ENCODE measurements at regions not wholly inside any gene's neighbourhood (a gene's known extent, or its start where the extent isn't known, plus 50 kb on each side); places are given as distances from the start of the nearest gene placed in this dataset.

GRCh38 chr1:59004755-59005154 is 220.9 kb upstream of the JUN start:
- DNase-seq (ENCODE audit: low spot score), result no peak

GRCh38 chr1:59005491-59006288 is 221.8 kb upstream of the JUN start:
- peak; percentile 17 for DNase-seq (ENCODE audit: low spot score)

- no peak for DNase-seq (ENCODE audit: low spot score)
Observed at GRCh38 chr1:59006289-59006658, 222.4 kb upstream of the JUN start.

GRCh38 chr1:59006932-59007331 is 223.1 kb upstream of the JUN start:
- no peak for DNase-seq (ENCODE audit: low spot score)

GRCh38 chr1:59007429-59007819 is 223.6 kb upstream of the JUN start:
- DNase-seq (ENCODE audit: low spot score), result no peak

GRCh38 chr1:59007820-59008598 is 224.2 kb upstream of the JUN start:
- DNase-seq (ENCODE audit: low spot score), result no peak

- DNase-seq (ENCODE audit: low spot score), result no peak
Observed at GRCh38 chr1:59008599-59009347, 224.9 kb upstream of the JUN start.

- DNase-seq (ENCODE audit: low spot score), result no peak
Observed at GRCh38 chr1:59011663-59012062, 227.8 kb upstream of the JUN start.

- no peak for DNase-seq (ENCODE audit: low spot score)
Observed at GRCh38 chr1:59012378-59012777, 228.5 kb upstream of the JUN start.

- DNase-seq (ENCODE audit: low spot score), result no peak
Observed at GRCh38 chr1:59013276-59013927, 229.6 kb upstream of the JUN start.

GRCh38 chr1:59013928-59014279 is 230.1 kb upstream of the JUN start:
- DNase-seq (ENCODE audit: low spot score), result no peak

GRCh38 chr1:59014827-59015226 is 231.0 kb upstream of the JUN start:
- no peak for DNase-seq (ENCODE audit: low spot score)

GRCh38 chr1:59015708-59016107 is 231.9 kb upstream of the JUN start:
- no peak for DNase-seq (ENCODE audit: low spot score)

- DNase-seq (ENCODE audit: low spot score), result no peak
Observed at GRCh38 chr1:59016390-59016789, 232.5 kb upstream of the JUN start.

- DNase-seq (ENCODE audit: low spot score), result no peak
Observed at GRCh38 chr1:59017501-59018231, 233.8 kb upstream of the JUN start.

- peak; percentile 9 for DNase-seq (ENCODE audit: low spot score)
Observed at GRCh38 chr1:59018446-59018845, 234.6 kb upstream of the JUN start.

- no peak for DNase-seq (ENCODE audit: low spot score)
Observed at GRCh38 chr1:59018860-59019259, 235.0 kb upstream of the JUN start.

GRCh38 chr1:59020151-59020997 is 236.5 kb upstream of the JUN start:
- DNase-seq (ENCODE audit: low spot score), result peak; percentile 71

- DNase-seq (ENCODE audit: low spot score), result no peak
Observed at GRCh38 chr1:59022199-59022598, 238.4 kb upstream of the JUN start.

- DNase-seq (ENCODE audit: low spot score), result no peak
Observed at GRCh38 chr1:59022799-59023198, 239.0 kb upstream of the JUN start.

GRCh38 chr1:59025201-59025600 is 241.4 kb upstream of the JUN start:
- DNase-seq (ENCODE audit: low spot score), result no peak

All from CD4-positive, alpha-beta T cell treated with Interleukin-15 for 4 hours (primary cell).